GM19397 (cell line): ENCODE measurements at regions not wholly inside any gene's neighbourhood (a gene's known extent, or its start where the extent isn't known, plus 50 kb on each side); places are given as distances from the start of the nearest gene placed in this dataset.
"Not testable (repeated sequence)": the region's sequence is repeated elsewhere in the genome, so short reads cannot be mapped to it uniquely, and the experiment has no call there.

Source experiments
- ATAC-seq: cut with Tn5 transposase; IDR thresholded peaks from one replicate; pipeline ENCODE4 v1.9.1; 2021; ENCODE audit warnings: mild to moderate bottlenecking, moderate library complexity; ENCODE audit not compliant: unreplicated experiment

GRCh38 chr1:89436856-89437255, 73.0 kb downstream of the GBP6 start:
- ATAC-seq: no peak

GRCh38 chr1:89438301-89438700, 74.4 kb downstream of the GBP6 start:
- ATAC-seq: not testable (repeated sequence)

GRCh38 chr1:89440911-89441310, 77.1 kb downstream of the GBP6 start:
- ATAC-seq: no peak

- ATAC-seq: no peak
These were observed 79.8 kb upstream of the LRRC8B start for GRCh38 chr1:89444791-89445190.

- no peak for ATAC-seq
These were observed 73.6 kb upstream of the LRRC8B start for GRCh38 chr1:89451011-89451410.

GRCh38 chr1:89453123-89453972, 71.3 kb upstream of the LRRC8B start:
- no peak for ATAC-seq

- no peak for ATAC-seq
These were observed 69.6 kb upstream of the LRRC8B start for GRCh38 chr1:89454845-89455521.

- no peak for ATAC-seq
These were observed 67.6 kb upstream of the LRRC8B start for GRCh38 chr1:89457046-89457445.

GRCh38 chr1:89459081-89459480, 65.5 kb upstream of the LRRC8B start:
- ATAC-seq: no peak

- no peak for ATAC-seq
These were observed 64.3 kb upstream of the LRRC8B start for GRCh38 chr1:89460325-89460724.

- ATAC-seq: no peak
These were observed 62.4 kb upstream of the LRRC8B start for GRCh38 chr1:89462250-89462649.

GRCh38 chr1:89464008-89464407, 60.6 kb upstream of the LRRC8B start:
- no peak for ATAC-seq

- peak; percentile 82 for ATAC-seq
These were observed 59.4 kb upstream of the LRRC8B start for GRCh38 chr1:89465201-89465600.

GRCh38 chr1:89466307-89466930, 58.2 kb upstream of the LRRC8B start:
- ATAC-seq: no peak

GRCh38 chr1:89472253-89472652, 52.4 kb upstream of the LRRC8B start:
- no peak for ATAC-seq

- ATAC-seq: no peak
These were observed 51.7 kb upstream of the LRRC8B start for GRCh38 chr1:89472886-89473417.
